ENCODE measurements at regions not wholly inside any gene's neighbourhood (a gene's known extent, or its start where the extent isn't known, plus 50 kb on each side); places are given as distances from the start of the nearest gene placed in this dataset.

- H3K27ac ChIP-seq = no peak overlapping the region
- no peak overlapping the region for H3K4me2 ChIP-seq
- no peak for TF ChIP-seq CTCF (conservative IDR thresholded peaks at IDR 0.05; ENCODE audit: low read depth, low read length)
- H3K9ac ChIP-seq = no peak overlapping the region
- H3K36me3 ChIP-seq (ENCODE audit: insufficient read depth) = no peaks in the 10 kb centered on the region
- H2AFZ ChIP-seq (ENCODE audit: low read depth) = no peak overlapping the region
- no peak overlapping the region for H3K4me3 ChIP-seq (IDR thresholded peaks at IDR 0.05; ENCODE audit: insufficient read depth, low read depth, low read length)
- H3K27me3 ChIP-seq (ENCODE audit: insufficient read depth, low read depth) = no peaks in the 10 kb centered on the region
- no peaks in the 10 kb centered on the region for H4K20me1 ChIP-seq (ENCODE audit: insufficient read depth)
- H3K4me1 ChIP-seq (ENCODE audit: low read depth, poor library complexity, severe bottlenecking) = no peaks in the 10 kb centered on the region
- H3K79me2 ChIP-seq (ENCODE audit: insufficient read depth, low read depth) = no peaks in the 10 kb centered on the region
Measured at GRCh38 chr5:3179220-3179619, 416.4 kb upstream of the IRX1 start.

- no peak overlapping the region for H3K4me2 ChIP-seq
- no peaks in the 10 kb centered on the region for H3K79me2 ChIP-seq (ENCODE audit: insufficient read depth, low read depth)
- no peaks in the 10 kb centered on the region for H3K4me1 ChIP-seq (ENCODE audit: low read depth, poor library complexity, severe bottlenecking)
- H2AFZ ChIP-seq (ENCODE audit: low read depth) = no peak overlapping the region
- TF ChIP-seq CTCF (conservative IDR thresholded peaks at IDR 0.05; ENCODE audit: low read depth, low read length) = no peak
- no peaks in the 10 kb centered on the region for H3K36me3 ChIP-seq (ENCODE audit: insufficient read depth)
- H3K9ac ChIP-seq = no peak overlapping the region
- H4K20me1 ChIP-seq (ENCODE audit: insufficient read depth) = no peaks in the 10 kb centered on the region
- no peak overlapping the region for H3K4me3 ChIP-seq (IDR thresholded peaks at IDR 0.05; ENCODE audit: insufficient read depth, low read depth, low read length)
- H3K27ac ChIP-seq = no peak overlapping the region
- no peaks in the 10 kb centered on the region for H3K27me3 ChIP-seq (ENCODE audit: insufficient read depth, low read depth)
Measured at GRCh38 chr5:3177338-3177737, 418.3 kb upstream of the IRX1 start.

- H3K36me3 ChIP-seq (ENCODE audit: insufficient read depth) = no peaks in the 10 kb centered on the region
Measured at GRCh38 chr5:3175416-3175815, 420.2 kb upstream of the IRX1 start.

GRCh38 chr5:3167473-3167872 is 416.0 kb upstream of the IRX2 start:
- H2AFZ ChIP-seq (ENCODE audit: low read depth) = no peak overlapping the region
- no peaks in the 10 kb centered on the region for H4K20me1 ChIP-seq (ENCODE audit: insufficient read depth)
- H3K9ac ChIP-seq = no peak overlapping the region
- no peak for TF ChIP-seq CTCF (conservative IDR thresholded peaks at IDR 0.05; ENCODE audit: low read depth, low read length)
- H3K4me1 ChIP-seq (ENCODE audit: low read depth, poor library complexity, severe bottlenecking) = no peaks in the 10 kb centered on the region
- no peak overlapping the region for H3K4me3 ChIP-seq (IDR thresholded peaks at IDR 0.05; ENCODE audit: insufficient read depth, low read depth, low read length)
- H3K4me2 ChIP-seq = no peak overlapping the region
- no peaks in the 10 kb centered on the region for H3K79me2 ChIP-seq (ENCODE audit: insufficient read depth, low read depth)
- no peaks in the 10 kb centered on the region for H3K27me3 ChIP-seq (ENCODE audit: insufficient read depth, low read depth)
- no peaks in the 10 kb centered on the region for H3K36me3 ChIP-seq (ENCODE audit: insufficient read depth)
- no peak overlapping the region for H3K27ac ChIP-seq

More at GRCh38 chr5:3175416-3175815, 420.2 kb upstream of the IRX1 start:
- H3K9ac ChIP-seq = no peak overlapping the region
- no peak overlapping the region for H3K4me2 ChIP-seq
- H3K79me2 ChIP-seq (ENCODE audit: insufficient read depth, low read depth) = no peaks in the 10 kb centered on the region
- no peaks in the 10 kb centered on the region for H3K27me3 ChIP-seq (ENCODE audit: insufficient read depth, low read depth)
- H3K4me1 ChIP-seq (ENCODE audit: low read depth, poor library complexity, severe bottlenecking) = no peaks in the 10 kb centered on the region
- H3K4me3 ChIP-seq (IDR thresholded peaks at IDR 0.05; ENCODE audit: insufficient read depth, low read depth, low read length) = no peak overlapping the region
- H2AFZ ChIP-seq (ENCODE audit: low read depth) = no peak overlapping the region
- TF ChIP-seq CTCF (conservative IDR thresholded peaks at IDR 0.05; ENCODE audit: low read depth, low read length) = no peak
- no peak overlapping the region for H3K27ac ChIP-seq
- H4K20me1 ChIP-seq (ENCODE audit: insufficient read depth) = no peaks in the 10 kb centered on the region

All from KMS-11 (cell line).